ENCODE measurements at regions not wholly inside any gene's neighbourhood (a gene's known extent, or its start where the extent isn't known, plus 50 kb on each side); places are given as distances from the start of the nearest gene placed in this dataset.

DNA sequence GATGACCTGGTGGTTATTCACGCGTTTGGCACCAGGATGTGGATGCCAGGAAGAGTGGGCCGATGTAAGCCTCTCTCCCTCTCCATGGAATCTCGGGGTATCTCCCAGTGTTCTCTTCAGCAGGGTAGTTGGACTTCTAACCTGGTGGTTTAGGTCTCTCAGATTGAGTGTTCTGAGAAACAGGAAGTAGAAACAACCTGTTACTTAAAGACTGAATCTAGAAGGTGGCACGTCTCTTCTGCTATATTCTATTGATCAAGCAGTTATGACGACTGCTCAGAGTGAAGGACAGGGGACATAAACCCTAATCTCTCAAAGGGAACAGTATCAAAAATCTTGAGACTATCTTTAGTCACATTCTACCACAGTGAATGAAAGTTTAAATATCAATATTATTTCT lies 918.7 kb upstream of the PIK3C3 start:
- TF ChIP-seq, protein P1, sequence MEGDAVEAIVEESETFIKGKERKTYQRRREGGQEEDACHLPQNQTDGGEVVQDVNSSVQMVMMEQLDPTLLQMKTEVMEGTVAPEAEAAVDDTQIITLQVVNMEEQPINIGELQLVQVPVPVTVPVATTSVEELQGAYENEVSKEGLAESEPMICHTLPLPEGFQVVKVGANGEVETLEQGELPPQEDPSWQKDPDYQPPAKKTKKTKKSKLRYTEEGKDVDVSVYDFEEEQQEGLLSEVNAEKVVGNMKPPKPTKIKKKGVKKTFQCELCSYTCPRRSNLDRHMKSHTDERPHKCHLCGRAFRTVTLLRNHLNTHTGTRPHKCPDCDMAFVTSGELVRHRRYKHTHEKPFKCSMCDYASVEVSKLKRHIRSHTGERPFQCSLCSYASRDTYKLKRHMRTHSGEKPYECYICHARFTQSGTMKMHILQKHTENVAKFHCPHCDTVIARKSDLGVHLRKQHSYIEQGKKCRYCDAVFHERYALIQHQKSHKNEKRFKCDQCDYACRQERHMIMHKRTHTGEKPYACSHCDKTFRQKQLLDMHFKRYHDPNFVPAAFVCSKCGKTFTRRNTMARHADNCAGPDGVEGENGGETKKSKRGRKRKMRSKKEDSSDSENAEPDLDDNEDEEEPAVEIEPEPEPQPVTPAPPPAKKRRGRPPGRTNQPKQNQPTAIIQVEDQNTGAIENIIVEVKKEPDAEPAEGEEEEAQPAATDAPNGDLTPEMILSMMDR (conservative IDR thresholded peaks at IDR 0.05), result no peak
- no peak overlapping the region for H3K27ac ChIP-seq

DNA sequence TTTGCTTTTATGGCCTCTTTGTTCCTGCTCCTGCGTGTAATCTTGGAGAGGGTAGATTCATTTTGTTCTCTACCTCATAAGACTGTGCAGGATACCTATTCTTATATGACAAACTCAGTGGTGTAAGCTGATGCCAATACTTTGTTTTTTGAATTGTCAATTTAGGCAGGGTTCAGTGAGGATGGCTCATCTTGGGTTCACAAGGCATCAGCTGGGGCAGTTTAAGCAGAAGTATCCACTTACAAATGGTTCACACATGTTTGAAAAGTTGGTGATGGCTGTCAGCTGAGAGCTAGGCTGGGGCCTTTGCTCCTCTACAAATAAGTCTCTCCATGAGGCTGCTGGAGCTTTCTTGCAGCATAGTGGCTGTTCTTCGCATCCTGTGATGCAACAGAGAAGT lies 920.6 kb upstream of the PIK3C3 start:
- TF ChIP-seq, protein P1 (conservative IDR thresholded peaks at IDR 0.05), result no peak
- H3K27ac ChIP-seq, result no peak overlapping the region

DNA sequence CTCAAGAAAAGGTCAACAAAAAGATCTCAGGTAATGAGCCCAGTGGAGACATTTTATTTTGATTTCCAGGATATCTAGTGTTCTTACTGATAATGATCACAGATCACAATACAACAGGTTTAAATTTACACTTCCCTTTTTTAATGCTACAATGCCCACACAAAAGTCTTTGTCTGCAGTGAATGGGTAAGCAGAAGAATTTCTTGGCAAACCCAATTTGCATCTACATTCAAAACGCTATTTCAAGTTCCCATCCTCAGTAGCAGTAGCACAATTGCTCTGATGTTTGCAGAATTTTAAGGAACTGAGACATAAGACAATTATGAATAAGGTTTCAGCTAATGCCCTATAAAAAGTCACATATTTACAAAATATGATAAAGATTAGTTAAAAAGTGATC lies 929.4 kb upstream of the PIK3C3 start:
- TF ChIP-seq, protein P1 (conservative IDR thresholded peaks at IDR 0.05), result no peak
- H3K27ac ChIP-seq, result no peak overlapping the region

DNA sequence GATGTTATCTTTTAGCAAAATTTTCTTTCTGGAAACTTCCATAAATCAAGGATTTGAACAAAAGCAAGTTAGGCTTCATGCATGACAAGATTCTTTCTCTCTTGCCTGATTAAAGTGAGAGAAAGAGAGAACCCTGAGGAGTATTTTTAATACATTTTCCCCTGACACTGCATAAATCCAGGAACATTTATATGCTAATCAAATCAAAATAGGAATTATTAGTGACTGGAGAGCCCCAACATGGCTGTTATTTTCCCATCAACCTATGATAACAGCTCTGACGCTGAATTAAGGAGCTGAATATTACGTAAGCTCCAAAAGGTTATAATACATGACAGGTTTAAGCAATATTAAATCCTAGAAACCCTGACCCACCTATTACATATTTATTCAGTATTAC lies 930.2 kb upstream of the PIK3C3 start:
- TF ChIP-seq, protein P1 (conservative IDR thresholded peaks at IDR 0.05), result no peak
- no peak overlapping the region for H3K27ac ChIP-seq

DNA sequence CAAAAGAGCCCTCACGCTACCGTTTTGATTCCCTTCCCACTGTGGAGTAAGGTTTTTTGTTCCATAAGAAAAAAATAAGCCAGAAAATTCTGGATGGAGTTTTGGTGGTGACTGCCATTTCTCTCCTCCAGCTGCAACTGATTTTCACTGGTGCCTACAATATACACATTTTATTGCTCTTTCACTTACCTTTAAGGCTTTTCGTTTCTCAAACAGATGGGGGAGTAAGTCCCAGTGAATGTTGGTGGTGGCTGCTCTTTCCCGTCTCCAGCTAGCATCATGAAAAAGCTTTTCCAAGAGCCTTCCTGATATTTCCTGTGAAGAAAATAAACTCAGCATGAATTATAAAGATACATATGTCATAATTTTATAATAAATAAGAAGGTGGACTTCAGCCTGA lies 932.5 kb upstream of the PIK3C3 start:
- H3K27ac ChIP-seq, result no peak overlapping the region
- TF ChIP-seq, protein P1 (conservative IDR thresholded peaks at IDR 0.05), result no peak

DNA sequence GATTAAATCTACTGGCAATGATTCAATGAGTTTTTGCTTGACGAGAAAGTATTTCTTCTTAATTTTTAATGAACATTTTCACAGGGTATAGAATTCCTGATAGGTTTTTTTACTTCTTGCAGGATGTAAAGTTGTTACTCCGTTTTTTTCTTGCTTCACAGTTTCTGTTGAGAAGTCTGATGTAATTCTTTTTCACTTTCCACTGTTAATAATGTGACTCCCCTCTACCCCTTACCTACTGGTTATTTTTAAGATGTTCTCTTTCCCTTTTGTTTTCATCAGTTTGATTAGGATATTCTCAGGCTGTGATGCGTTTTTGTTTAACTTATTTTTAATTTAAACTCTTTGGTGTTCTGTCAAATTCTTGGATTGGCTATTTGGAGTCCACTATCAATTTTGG lies 933.9 kb upstream of the PIK3C3 start:
- no peak overlapping the region for H3K27ac ChIP-seq
- TF ChIP-seq, protein P1 (conservative IDR thresholded peaks at IDR 0.05), result no peak

DNA sequence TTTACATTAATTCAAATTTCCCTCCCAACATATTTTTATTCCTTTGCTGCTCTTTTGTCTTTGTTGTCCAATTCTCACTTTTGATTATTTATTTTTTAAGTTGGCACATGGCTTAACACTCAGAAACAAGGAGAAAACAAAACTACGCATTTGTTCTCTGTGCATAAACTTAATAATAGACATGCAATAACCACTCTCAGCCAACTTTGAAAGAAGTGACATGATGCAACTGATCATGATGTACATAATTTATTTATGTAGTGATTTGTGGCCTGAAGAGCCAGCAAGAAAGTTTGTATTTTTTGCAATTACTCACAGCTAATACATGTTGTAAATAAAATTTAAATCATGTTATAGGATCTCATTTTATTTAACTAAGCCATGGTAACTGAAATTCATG lies 942.8 kb upstream of the PIK3C3 start:
- TF ChIP-seq, protein P1 (conservative IDR thresholded peaks at IDR 0.05), result no peak

DNA sequence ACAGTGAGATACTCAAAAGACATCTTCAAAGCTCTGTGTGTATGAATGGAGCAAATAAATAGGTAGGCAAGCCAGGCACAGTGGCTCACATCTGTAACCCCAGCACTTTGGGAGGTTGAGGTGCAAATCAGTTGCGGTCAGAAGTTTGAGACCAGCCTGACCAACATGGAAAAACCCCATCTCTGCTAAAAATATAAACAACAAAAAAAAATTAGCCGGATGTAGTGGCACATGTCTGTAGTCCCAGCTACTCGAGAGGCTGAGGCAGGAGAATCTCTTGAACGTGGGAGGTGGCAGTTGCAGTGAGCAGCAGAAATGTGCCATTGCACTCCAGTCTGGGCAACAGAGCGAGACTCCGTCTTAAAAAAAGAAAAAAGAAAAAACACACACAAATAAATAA lies 945.1 kb upstream of the PIK3C3 start:
- H3K27ac ChIP-seq, result no peak overlapping the region

More for the DNA sequence above, 942.8 kb upstream of the PIK3C3 start:
- no peak overlapping the region for H3K27ac ChIP-seq

More for the DNA sequence above, 945.1 kb upstream of the PIK3C3 start:
- TF ChIP-seq, protein P1 (conservative IDR thresholded peaks at IDR 0.05), result no peak

All from VCaP (cell line).